ENCODE measurements at regions not wholly inside any gene's neighbourhood (a gene's known extent, or its start where the extent isn't known, plus 50 kb on each side); places are given as distances from the start of the nearest gene placed in this dataset.

DNA sequence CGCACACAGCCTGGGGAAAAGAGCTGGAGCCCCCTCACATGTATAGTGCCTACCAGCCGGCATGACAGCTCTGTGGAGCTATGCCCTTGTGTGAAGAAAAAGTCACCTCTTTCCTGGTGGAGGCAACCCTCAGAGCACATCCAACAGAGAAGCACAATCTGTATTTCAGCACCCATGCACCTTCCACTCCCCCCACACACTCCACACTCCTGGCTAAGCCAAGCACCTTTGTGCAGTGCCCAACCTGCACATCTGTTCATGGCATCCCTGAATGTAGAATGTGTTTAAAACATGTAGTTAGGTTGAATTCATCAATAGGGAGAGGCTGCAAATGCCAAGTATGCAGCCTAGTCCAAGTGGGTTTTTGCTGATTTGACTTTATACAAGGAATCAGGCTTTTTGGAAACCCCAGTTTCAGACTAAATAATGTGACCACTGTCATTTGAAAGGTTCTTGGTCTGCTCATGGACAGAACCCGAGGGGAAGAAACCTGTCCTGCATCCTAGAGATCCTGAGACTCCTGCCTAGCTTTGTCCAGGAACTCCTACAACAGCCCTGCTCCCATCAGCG is 197.1 kb downstream of the TOMM20 start:
- H3K36me3 ChIP-seq (ENCODE audit: insufficient read depth, low read length, poor library complexity, severe bottlenecking): no peaks in the 10 kb centered on the region
- no peaks in the 10 kb centered on the region for H3K9me3 ChIP-seq (ENCODE audit: low read depth, low read length, poor library complexity, severe bottlenecking)
- no peaks in the 10 kb centered on the region for H3K27me3 ChIP-seq (replicated peaks; ENCODE audit: insufficient read depth, low read depth, low read length, poor library complexity)
- intact Hi-C loops (cut with micrococcal nuclease; ENCODE audit: unreplicated experiment): no loop called here
- H3K27ac ChIP-seq (ENCODE audit: low read depth, low read length, poor library complexity, severe bottlenecking): no peak overlapping the region
- DNase-seq (ENCODE audit: low spot score): no peak
- no peak overlapping the region for H3K4me3 ChIP-seq (ENCODE audit: low read depth, low read length, poor library complexity, severe bottlenecking)
- no TSS peak for BruUV-seq (replicated peaks)
- POLR2A ChIA-PET (ENCODE audit: low non-redundant PET): no interaction called here
- peaks cover 3% of the 10 kb centered on the region for H3K4me1 ChIP-seq (ENCODE audit: insufficient read depth, low read length, poor library complexity, severe bottlenecking)
- TF ChIP-seq, protein P1, sequence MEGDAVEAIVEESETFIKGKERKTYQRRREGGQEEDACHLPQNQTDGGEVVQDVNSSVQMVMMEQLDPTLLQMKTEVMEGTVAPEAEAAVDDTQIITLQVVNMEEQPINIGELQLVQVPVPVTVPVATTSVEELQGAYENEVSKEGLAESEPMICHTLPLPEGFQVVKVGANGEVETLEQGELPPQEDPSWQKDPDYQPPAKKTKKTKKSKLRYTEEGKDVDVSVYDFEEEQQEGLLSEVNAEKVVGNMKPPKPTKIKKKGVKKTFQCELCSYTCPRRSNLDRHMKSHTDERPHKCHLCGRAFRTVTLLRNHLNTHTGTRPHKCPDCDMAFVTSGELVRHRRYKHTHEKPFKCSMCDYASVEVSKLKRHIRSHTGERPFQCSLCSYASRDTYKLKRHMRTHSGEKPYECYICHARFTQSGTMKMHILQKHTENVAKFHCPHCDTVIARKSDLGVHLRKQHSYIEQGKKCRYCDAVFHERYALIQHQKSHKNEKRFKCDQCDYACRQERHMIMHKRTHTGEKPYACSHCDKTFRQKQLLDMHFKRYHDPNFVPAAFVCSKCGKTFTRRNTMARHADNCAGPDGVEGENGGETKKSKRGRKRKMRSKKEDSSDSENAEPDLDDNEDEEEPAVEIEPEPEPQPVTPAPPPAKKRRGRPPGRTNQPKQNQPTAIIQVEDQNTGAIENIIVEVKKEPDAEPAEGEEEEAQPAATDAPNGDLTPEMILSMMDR (conservative IDR thresholded peaks at IDR 0.05; ENCODE audit: low read depth, low read length): no peak
- no peak for TF ChIP-seq EZH2 (IDR thresholded peaks at IDR 0.05; ENCODE audit: borderline replicate concordance, low read depth, low read length, poor library complexity, severe bottlenecking)
- CTCF ChIA-PET: no interaction called here

DNA sequence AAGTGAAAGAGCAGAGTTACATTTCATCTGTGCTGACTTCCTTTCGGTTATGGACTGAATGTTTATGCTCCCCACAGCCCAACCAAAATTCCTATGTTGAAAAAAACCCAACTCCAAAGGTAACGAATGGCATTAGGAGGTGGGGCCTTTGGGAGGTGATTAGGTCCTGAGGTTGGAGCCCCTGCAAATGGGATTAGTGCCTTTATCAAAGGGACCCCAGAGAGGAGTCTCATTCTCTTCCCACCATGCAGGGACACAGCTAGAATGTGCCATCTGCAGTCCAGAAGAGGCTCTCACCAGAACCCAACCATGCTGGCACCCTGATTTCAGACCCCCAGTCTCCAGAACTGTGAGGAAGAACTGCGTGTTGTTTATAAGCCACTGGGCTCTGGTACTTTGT is 199.3 kb downstream of the TOMM20 start:
- intact Hi-C loops (cut with micrococcal nuclease; ENCODE audit: unreplicated experiment): no loop called here
- no peak overlapping the region for H3K4me3 ChIP-seq (ENCODE audit: low read depth, low read length, poor library complexity, severe bottlenecking)
- no TSS peak for BruUV-seq (replicated peaks)
- DNase-seq (ENCODE audit: low spot score): no peak
- no peaks in the 10 kb centered on the region for H3K9me3 ChIP-seq (ENCODE audit: low read depth, low read length, poor library complexity, severe bottlenecking)
- POLR2A ChIA-PET (ENCODE audit: low non-redundant PET): no interaction called here
- no peaks in the 10 kb centered on the region for H3K36me3 ChIP-seq (ENCODE audit: insufficient read depth, low read length, poor library complexity, severe bottlenecking)
- no peak for TF ChIP-seq EZH2 (IDR thresholded peaks at IDR 0.05; ENCODE audit: borderline replicate concordance, low read depth, low read length, poor library complexity, severe bottlenecking)
- peaks cover 9% of the 10 kb centered on the region for H3K4me1 ChIP-seq (ENCODE audit: insufficient read depth, low read length, poor library complexity, severe bottlenecking)
- H3K27me3 ChIP-seq (replicated peaks; ENCODE audit: insufficient read depth, low read depth, low read length, poor library complexity): no peaks in the 10 kb centered on the region
- no peak overlapping the region for H3K27ac ChIP-seq (ENCODE audit: low read depth, low read length, poor library complexity, severe bottlenecking)
- CTCF ChIA-PET: no interaction called here

GRCh38 chr1:234928642-234929041 is 200.0 kb downstream of the TOMM20 start:
- H3K4me1 ChIP-seq (ENCODE audit: insufficient read depth, low read length, poor library complexity, severe bottlenecking): peaks cover 9% of the 10 kb centered on the region
- ChIA-PET CTCF (no interaction called here), POLR2A (ENCODE audit: low non-redundant PET) (no interaction called here)
- no peak overlapping the region for H3K4me3 ChIP-seq (ENCODE audit: low read depth, low read length, poor library complexity, severe bottlenecking)
- intact Hi-C loops (cut with micrococcal nuclease; ENCODE audit: unreplicated experiment): no loop called here
- DNase-seq (ENCODE audit: low spot score): no peak
- TF ChIP-seq EZH2 (IDR thresholded peaks at IDR 0.05; ENCODE audit: borderline replicate concordance, low read depth, low read length, poor library complexity, severe bottlenecking): no peak
- TF ChIP-seq, protein P1 (conservative IDR thresholded peaks at IDR 0.05; ENCODE audit: low read depth, low read length): no peak
- no peaks in the 10 kb centered on the region for H3K36me3 ChIP-seq (ENCODE audit: insufficient read depth, low read length, poor library complexity, severe bottlenecking)
- BruUV-seq (replicated peaks): no TSS peak
- H3K9me3 ChIP-seq (ENCODE audit: low read depth, low read length, poor library complexity, severe bottlenecking): no peaks in the 10 kb centered on the region
- H3K27ac ChIP-seq (ENCODE audit: low read depth, low read length, poor library complexity, severe bottlenecking): no peak overlapping the region
- no peaks in the 10 kb centered on the region for H3K27me3 ChIP-seq (replicated peaks; ENCODE audit: insufficient read depth, low read depth, low read length, poor library complexity)

DNA sequence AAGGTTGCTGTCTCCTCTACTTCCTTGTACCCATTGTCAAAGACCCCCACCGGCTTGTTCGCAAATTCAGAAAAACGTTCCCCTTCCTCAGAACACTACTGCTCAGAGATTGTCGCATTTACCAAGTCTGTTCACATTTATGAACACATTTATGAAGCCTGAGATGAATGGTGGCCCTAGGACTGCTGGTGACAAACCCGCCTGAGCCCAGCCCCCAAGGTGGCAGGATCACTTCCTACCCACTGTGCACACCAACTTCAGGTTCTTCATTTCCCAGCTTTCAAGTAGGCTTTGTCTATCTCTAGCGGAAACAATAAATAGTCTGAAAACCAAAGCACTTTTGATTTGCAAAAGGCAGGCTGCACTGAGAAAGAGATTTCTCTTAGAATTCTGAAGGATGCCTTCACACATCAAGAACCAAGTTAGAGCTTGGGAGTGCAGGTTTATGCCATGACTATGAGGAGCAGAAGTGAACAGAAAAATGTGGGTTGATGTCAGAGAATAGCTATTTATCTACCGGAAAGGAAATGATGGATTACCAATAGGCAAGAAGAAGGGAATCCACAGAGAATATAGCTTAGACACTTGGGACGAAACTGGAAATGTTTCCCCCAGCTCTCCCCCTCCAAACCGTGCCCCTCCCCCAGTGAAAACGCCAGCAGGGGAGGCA is 200.5 kb downstream of the TOMM20 start:
- ChIA-PET CTCF (no interaction called here), POLR2A (ENCODE audit: low non-redundant PET) (no interaction called here)
- Histone ChIP-seq H3K9me3 (ENCODE audit: low read depth, low read length, poor library complexity, severe bottlenecking) (no peaks in the 10 kb centered on the region), H3K4me3 (ENCODE audit: low read depth, low read length, poor library complexity, severe bottlenecking) (no peak overlapping the region), H3K27me3 (replicated peaks; ENCODE audit: insufficient read depth, low read depth, low read length, poor library complexity) (no peaks in the 10 kb centered on the region), H3K27ac (ENCODE audit: low read depth, low read length, poor library complexity, severe bottlenecking) (no peak overlapping the region), H3K36me3 (ENCODE audit: insufficient read depth, low read length, poor library complexity, severe bottlenecking) (no peaks in the 10 kb centered on the region), H3K4me1 (ENCODE audit: insufficient read depth, low read length, poor library complexity, severe bottlenecking) (peaks cover 9% of the 10 kb centered on the region)
- TF ChIP-seq, protein P1 (conservative IDR thresholded peaks at IDR 0.05; ENCODE audit: low read depth, low read length): no peak
- no peak for TF ChIP-seq EZH2 (IDR thresholded peaks at IDR 0.05; ENCODE audit: borderline replicate concordance, low read depth, low read length, poor library complexity, severe bottlenecking)
- intact Hi-C loops (cut with micrococcal nuclease; ENCODE audit: unreplicated experiment): no loop called here
- DNase-seq (ENCODE audit: low spot score): no peak
- no TSS peak for BruUV-seq (replicated peaks)
